Type B pancreatic cell (in vitro differentiated cells): ENCODE measurements at regions not wholly inside any gene's neighbourhood (a gene's known extent, or its start where the extent isn't known, plus 50 kb on each side); places are given as distances from the start of the nearest gene placed in this dataset.
"Not testable (repeated sequence)": the region's sequence is repeated elsewhere in the genome, so short reads cannot be mapped to it uniquely, and the experiment has no call there.

ENCODE experiments used
- DNase-seq: peaks from one replicate; pipeline ENCODE4 v3.0.0; 2021; ENCODE audit warnings: mixed read lengths; ENCODE audit not compliant: unreplicated experiment; ENCODE audit errors: extremely low spot score
- H3K27ac Mint-ChIP-seq: 2 replicates; pipeline ENCODE4 v1.8.0; 2021; ENCODE audit warnings: mild to moderate bottlenecking, mixed read lengths
- H3K27me3 Mint-ChIP-seq: 2 replicates; pipeline ENCODE4 v1.8.0; 2021; ENCODE audit warnings: mixed read lengths
- H3K36me3 Mint-ChIP-seq: 2 replicates; pipeline ENCODE4 v1.8.0; 2021; ENCODE audit warnings: mixed read lengths
- H3K4me1 Mint-ChIP-seq: one replicate; pipeline ENCODE4 v1.8.0; 2021; ENCODE audit warnings: mixed read lengths; ENCODE audit not compliant: unreplicated experiment
- H3K4me3 Mint-ChIP-seq: 2 replicates; pipeline ENCODE4 v1.8.0; 2021; ENCODE audit warnings: mild to moderate bottlenecking, mixed read lengths
- H3K9me3 Mint-ChIP-seq: 2 replicates; pipeline ENCODE4 v1.8.0; 2021; ENCODE audit warnings: mixed read lengths
- CTCF ChIP-seq: fragments of 200-600 bp; sonication (generic); conservative IDR thresholded peaks from 2 replicates; pipeline ENCODE4 v1.5.0; 2021; ENCODE audit warnings: antibody characterized with exemption, mild to moderate bottlenecking

- H3K36me3 Mint-ChIP-seq = no peaks in the 10 kb centered on the region
- no peak for DNase-seq
- no peak overlapping the region for H3K4me3 Mint-ChIP-seq
- H3K4me1 Mint-ChIP-seq = no peaks in the 10 kb centered on the region
- TF ChIP-seq CTCF = no peak
- no peaks in the 10 kb centered on the region for H3K9me3 Mint-ChIP-seq
- H3K27me3 Mint-ChIP-seq = no peaks in the 10 kb centered on the region
- H3K27ac Mint-ChIP-seq = no peak overlapping the region
Measured at GRCh38 chr14:82963756-82964155, 1430.1 kb upstream of the SEL1L start.

- H3K27ac Mint-ChIP-seq = no peak overlapping the region
- H3K4me1 Mint-ChIP-seq = no peaks in the 10 kb centered on the region
- TF ChIP-seq CTCF = no peak
- H3K9me3 Mint-ChIP-seq = no peaks in the 10 kb centered on the region
- H3K27me3 Mint-ChIP-seq = no peaks in the 10 kb centered on the region
- DNase-seq = no peak
- no peaks in the 10 kb centered on the region for H3K36me3 Mint-ChIP-seq
- H3K4me3 Mint-ChIP-seq = no peak overlapping the region
Measured at GRCh38 chr14:82987502-82988124, 1454.0 kb upstream of the SEL1L start.

GRCh38 chr14:82994547-82994946, 1460.9 kb upstream of the SEL1L start:
- not testable (repeated sequence) for H3K27ac Mint-ChIP-seq, H3K36me3 Mint-ChIP-seq, H3K9me3 Mint-ChIP-seq, H3K27me3 Mint-ChIP-seq, DNase-seq, H3K4me1 Mint-ChIP-seq, H3K4me3 Mint-ChIP-seq

- peak; percentile 53 for TF ChIP-seq CTCF
- Mint-ChIP-seq H3K36me3 (no peaks in the 10 kb centered on the region), H3K27ac (no peak overlapping the region), H3K27me3 (no peaks in the 10 kb centered on the region), H3K9me3 (no peaks in the 10 kb centered on the region), H3K4me1 (no peaks in the 10 kb centered on the region), H3K4me3 (no peak overlapping the region)
- no peak for DNase-seq
Measured at GRCh38 chr14:82999802-83000201, 1466.1 kb upstream of the SEL1L start.

- H3K9me3 Mint-ChIP-seq = peaks cover 7% of the 10 kb centered on the region
- no peaks in the 10 kb centered on the region for H3K4me1 Mint-ChIP-seq
- no peak overlapping the region for H3K4me3 Mint-ChIP-seq
- H3K27ac Mint-ChIP-seq = no peak overlapping the region
- DNase-seq = no peak
- H3K36me3 Mint-ChIP-seq = peaks cover 5% of the 10 kb centered on the region
- H3K27me3 Mint-ChIP-seq = no peaks in the 10 kb centered on the region
- no peak for TF ChIP-seq CTCF
Measured at GRCh38 chr14:83004456-83005006, 1470.9 kb upstream of the SEL1L start.

- no peak overlapping the region for H3K27ac Mint-ChIP-seq
- no peak for TF ChIP-seq CTCF
- H3K9me3 Mint-ChIP-seq = peaks cover 7% of the 10 kb centered on the region
- peaks cover 5% of the 10 kb centered on the region for H3K36me3 Mint-ChIP-seq
- DNase-seq = no peak
- no peak overlapping the region for H3K4me3 Mint-ChIP-seq
- H3K27me3 Mint-ChIP-seq = no peaks in the 10 kb centered on the region
- H3K4me1 Mint-ChIP-seq = no peaks in the 10 kb centered on the region
Measured at GRCh38 chr14:83006121-83006670, 1472.5 kb upstream of the SEL1L start.

GRCh38 chr14:83007052-83007451, 1473.4 kb upstream of the SEL1L start:
- not testable (repeated sequence) for H3K4me1 Mint-ChIP-seq, DNase-seq, H3K9me3 Mint-ChIP-seq, H3K4me3 Mint-ChIP-seq, H3K36me3 Mint-ChIP-seq, H3K27ac Mint-ChIP-seq, H3K27me3 Mint-ChIP-seq
